GM19351 (cell line): ENCODE measurements at regions not wholly inside any gene's neighbourhood (a gene's known extent, or its start where the extent isn't known, plus 50 kb on each side); places are given as distances from the start of the nearest gene placed in this dataset.

ENCODE experiments used
- ATAC-seq: cut with Tn5 transposase; IDR thresholded peaks from one replicate; pipeline ENCODE4 v1.9.1; 2021; ENCODE audit warnings: mild to moderate bottlenecking, moderate library complexity; ENCODE audit not compliant: unreplicated experiment

GRCh38 chr12:46457958-46458357 is 85.4 kb upstream of the SLC38A2 start:
- ATAC-seq, result no peak

DNA sequence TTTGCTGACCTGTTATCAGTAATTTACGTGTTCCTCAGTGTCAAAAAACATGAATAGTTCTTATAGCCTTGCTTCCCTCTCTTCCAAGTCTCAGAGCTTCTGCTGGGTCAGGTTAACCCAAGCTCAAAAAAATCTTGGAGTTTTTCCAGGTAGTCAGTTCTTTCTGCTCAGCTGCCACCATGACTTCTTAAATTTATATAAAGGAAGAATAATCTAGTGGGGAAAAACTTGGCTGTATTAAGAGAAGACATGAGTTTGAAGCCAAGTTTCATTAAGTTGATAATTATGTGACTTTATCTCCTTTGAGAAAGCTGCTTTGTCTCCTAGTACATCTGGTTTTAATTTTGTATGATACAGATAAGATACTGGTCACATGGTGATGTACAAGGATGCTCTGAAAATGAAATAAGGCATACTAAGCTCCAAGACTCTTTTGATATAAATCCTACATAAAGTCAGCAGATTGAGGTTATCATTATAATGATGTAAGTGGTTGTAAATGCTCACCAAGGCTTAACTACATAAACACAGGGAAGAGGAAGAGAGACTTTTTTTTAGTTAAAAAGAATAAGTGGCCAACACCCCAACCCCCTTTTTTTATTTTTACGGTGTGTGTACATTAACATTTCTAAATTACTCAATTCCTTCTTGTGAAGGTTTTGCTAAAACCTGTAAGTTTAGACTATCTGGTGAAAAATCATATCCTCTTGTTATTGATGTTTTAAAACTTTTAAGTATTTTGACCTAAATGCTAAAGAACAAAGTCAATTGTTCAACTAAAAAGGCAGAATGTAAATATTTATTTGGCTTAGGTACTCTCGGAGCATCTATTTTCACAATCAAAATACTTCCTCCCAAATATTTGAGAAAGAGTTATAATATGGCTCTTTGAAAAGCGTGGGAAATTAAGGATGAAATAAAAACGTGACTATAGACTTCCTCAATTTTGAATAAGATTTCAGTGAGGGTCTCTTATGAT is 84.1 kb upstream of the SLC38A2 start:
- no peak for ATAC-seq

DNA sequence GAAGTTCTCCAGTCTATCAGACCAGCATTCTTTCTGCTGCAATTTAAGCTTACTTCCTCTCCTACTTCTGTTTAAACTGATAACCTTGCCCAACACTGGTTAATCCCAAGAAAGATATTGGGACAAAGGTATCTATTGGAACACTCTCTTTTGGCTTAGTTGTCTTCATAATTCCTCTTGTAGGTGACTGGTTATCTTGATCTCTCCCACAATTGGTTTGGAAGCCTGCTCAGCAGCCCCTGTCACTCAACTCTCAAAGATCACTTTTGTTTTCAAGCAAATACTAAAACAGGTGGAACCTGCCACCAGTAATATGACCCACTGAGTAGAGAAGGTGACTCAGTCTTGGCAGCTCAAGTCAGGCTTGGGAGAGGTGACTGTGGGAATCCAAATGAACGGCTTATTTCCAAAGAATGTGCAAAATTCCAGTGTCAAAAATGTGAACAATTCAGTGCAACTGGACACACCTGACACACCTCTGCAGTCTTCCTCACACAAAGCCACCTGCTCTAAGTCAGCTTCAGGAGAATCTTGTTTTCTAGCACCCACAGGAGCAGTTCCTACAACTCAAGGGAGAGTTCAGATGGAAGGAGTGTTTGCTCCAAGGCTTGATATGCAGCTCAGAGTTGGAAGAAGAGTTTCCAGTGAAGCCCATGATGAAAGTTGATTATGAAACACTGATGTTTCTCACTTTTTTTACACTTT is 83.2 kb upstream of the SLC38A2 start:
- ATAC-seq, result no peak

DNA sequence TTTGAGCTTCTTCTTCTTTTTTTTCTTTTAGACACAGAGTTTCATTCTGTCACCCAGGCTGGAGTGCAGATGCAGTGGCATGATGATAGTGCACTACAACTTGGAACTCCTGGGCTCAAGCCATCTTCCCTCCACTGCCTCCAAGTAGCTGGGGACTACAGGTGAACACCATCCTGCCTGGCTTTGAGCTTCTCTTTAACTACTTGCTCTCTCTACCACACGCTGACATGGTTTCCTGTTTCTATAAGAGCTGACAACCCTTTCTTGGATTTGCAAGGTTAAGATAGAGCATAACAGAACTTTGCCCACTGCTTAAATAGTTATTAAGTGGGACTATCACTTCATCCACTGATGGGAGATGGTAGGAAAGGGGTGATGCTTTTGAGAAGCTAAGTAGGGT is 82.4 kb upstream of the SLC38A2 start:
- no peak for ATAC-seq

- no peak for ATAC-seq
Measured at GRCh38 chr12:46453428-46453827, 80.9 kb upstream of the SLC38A2 start.

DNA sequence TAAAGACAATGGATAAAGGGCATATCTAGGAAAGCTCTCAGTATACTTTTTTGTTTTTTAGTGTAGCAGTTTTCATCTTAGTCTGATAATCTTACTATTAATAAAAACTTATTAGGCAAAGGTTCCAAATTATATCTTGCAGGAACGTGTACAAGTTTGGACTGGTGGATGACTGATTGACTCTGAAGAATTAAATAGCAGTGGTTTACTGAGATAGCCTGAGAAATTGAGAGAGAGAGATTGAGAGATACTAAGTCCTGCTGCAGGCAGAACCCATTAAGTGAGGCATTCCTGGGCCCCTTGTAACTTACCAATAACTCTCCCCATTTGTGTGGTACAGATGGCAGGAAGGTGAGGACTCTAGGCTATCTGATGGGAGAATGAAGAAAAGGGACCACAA is 80.2 kb upstream of the SLC38A2 start:
- ATAC-seq, result no peak

DNA sequence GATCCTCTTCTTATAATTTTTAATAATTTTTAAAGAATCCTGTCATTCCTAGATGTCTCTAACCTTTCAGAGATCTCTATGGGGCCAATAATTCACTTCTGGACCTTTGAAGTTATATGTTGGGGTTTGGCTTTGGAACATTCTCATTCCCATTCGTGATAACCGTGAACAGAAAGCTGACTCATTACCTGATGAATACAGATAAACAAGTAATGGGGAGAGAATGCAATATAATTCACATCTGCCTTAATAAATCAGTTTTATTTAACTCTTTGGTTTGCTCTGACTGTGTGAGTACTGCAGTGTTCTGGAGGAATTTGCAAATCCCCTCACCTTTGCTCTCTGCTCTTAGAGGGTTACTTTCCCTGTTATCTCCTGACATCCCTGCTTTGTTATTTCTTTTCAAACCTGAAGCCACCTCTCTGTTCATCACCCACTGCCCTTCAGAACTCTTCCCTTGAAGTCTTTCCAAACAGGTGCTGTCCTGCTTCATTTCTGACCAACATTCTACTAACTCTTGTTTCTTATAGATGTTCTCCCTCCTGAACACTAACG is 79.6 kb upstream of the SLC38A2 start:
- ATAC-seq, result no peak

GRCh38 chr12:46451276-46452021 is 78.9 kb upstream of the SLC38A2 start:
- no peak for ATAC-seq

DNA sequence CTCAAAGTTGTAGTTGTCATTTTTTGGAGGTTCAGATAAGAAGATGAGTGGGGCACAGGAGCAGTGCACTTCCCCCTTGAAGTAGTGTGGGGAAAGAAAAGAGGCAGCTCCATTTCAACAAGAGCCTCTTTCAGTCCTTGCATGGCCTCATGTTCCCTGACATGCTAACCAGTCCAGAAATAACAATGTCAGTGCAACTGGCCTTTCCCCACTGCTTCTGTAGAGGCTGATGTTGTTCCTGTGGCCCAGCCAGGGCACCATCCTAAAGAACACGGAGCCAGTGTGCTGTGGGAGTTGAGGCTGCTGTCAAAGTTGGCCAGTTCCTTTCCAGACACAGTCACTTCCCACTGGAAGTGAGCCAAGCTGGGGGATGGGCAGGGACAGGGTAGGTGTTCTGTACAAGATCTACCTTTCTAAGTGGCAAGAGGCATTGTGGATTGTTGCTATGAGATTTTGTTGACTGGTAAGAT is 77.7 kb upstream of the SLC38A2 start:
- no peak for ATAC-seq

GRCh38 chr12:46449856-46450255 is 77.3 kb upstream of the SLC38A2 start:
- ATAC-seq, result no peak

- no peak for ATAC-seq
Measured at GRCh38 chr12:46449316-46449715, 76.7 kb upstream of the SLC38A2 start.

GRCh38 chr12:46446645-46447044 is 74.1 kb upstream of the SLC38A2 start:
- no peak for ATAC-seq

DNA sequence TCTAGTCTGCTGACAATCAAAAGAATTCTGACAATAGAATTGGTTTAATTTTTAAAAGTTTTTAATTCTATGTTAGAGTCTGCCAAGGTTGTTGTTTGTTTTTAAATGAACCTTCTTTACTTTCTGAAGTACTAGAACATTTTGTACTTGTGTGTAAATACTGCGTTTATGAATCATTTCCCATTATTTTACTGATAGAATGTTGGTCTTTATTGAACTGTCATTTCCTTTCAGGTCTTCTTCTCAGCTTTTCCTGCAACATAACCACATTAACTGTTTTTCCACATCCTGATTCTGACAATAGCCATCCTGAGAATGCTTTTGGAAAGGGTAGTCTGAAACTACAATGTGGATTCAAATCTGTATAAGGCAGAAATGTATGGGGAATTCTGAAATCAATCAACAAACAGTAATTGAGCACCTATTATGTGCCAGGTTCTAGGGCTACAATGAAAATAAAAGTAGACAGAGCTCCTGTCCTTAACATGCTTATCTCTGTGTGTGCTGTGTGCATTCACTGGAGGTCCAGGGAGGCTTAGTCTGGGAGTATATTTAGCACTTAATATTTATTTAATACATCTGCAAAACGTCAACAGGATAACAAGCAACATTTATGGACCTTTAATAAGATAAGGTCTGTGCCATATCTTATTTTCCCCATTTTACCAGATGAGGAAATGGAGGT is 73.1 kb upstream of the SLC38A2 start:
- no peak for ATAC-seq

GRCh38 chr12:46445093-46445492 is 72.5 kb upstream of the SLC38A2 start:
- no peak for ATAC-seq

DNA sequence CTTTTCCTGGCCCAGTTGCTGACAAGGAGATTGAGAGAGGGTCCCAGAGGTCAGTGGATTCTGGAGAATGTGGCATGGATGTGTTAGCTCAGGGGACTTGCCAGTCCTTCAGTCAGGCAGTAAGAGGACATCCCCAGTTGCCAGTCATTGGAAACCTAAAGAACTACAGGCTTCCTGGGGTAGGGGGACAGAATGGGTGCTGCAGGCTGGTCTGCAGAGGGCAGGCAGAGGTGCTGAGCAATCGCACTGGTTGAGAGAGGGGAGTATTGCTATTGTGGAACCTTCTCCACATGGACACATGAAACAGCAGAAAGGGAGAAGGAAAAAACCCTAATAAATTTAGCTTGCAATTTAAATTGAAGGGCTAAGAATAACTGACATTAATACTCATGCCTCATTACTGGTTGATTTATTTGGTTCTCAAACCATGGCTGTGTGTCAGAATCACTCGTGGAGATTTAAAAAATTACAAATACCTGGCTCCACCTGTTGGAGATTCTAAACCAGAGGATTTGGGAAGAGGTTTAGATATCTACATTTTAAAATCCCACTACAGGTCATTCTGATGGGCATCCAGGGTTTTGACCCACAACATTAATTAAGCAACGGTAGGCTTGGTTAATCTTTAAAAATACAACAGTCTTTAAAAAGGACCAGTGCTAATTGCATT is 71.2 kb upstream of the SLC38A2 start:
- ATAC-seq, result no peak

DNA sequence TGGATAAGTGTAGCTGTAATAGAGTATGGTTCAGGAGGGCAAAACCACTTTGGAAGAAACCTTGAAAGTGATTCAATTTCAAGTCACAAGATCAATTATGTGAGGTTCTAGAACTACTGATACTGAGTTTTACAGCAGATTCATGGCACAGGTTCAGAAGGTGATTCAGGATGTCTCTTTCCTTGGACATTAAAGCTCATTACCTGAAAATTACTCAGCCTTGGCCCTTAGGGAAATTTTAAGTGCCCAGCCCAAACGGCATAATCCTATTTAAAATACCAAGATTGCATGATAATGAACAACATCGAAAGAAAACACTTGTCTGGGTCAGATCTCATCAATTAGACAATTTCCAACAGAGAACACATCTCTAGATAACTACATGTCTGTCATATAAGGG is 70.2 kb upstream of the SLC38A2 start:
- no peak for ATAC-seq

- ATAC-seq, result no peak
Measured at GRCh38 chr12:46442239-46442638, 69.7 kb upstream of the SLC38A2 start.

DNA sequence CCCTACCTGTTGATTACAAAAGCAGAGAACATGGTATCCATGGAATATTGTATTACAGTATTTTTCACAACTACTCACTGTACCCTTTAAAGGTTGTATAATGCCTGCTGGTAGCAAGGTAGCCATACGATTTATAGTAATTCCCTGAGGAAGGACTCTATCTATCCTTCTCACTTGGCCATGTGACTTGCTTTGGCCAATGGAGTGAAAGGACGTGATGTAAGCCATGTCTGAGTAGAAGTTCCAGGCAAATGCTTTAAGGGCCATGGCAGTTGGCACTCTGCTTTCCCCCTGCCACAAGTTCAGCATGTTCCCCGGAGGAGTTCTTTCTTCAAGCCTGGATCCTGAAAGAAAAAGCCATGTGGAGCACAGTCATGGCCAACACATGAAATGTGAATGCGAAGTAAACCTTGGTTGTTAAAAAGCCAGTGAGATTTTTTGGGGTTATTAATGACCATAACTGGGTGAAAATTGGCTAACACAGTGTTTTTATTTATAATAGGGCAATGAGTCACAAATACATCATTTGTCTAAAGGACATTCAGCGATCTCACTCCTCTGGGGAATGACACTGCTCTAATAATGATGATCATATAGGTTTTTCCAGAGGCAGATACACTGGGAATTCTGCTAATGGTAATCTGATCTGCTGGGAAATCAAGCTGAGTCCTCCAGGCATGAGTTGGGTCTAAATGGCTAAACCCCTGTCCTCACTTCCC is 67.4 kb upstream of the SLC38A2 start:
- ATAC-seq, result no peak

DNA sequence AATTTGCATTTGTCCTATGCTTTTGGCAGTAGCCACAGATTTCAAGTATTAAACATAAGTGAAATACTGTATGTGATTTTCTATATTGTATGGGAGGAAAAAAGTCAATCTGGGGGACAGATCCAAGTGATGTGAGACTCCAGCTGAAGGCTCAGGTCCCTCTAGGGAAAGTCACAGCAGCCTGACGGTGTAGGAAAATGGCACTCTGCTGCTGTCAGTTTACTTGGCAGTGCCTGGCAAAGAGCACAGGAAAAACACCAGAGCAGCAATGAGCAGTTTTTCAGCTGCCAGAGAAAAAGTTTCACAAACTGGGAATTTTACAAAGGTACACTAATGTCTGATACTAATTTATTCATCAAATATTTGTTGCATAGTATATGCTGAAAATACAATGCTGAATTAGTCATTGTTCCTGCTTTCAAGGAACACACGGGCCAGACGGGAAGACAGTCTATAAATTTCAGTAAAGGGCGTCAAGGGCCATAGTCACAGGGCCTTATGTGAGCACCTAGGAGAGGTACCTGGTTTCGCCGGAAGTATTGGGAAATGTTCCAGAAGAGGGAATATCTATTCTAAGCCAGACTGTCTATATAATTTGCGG is 66.2 kb upstream of the SLC38A2 start:
- no peak for ATAC-seq
